ENCODE measurements at regions not wholly inside any gene's neighbourhood (a gene's known extent, or its start where the extent isn't known, plus 50 kb on each side); places are given as distances from the start of the nearest gene placed in this dataset.

DNA sequence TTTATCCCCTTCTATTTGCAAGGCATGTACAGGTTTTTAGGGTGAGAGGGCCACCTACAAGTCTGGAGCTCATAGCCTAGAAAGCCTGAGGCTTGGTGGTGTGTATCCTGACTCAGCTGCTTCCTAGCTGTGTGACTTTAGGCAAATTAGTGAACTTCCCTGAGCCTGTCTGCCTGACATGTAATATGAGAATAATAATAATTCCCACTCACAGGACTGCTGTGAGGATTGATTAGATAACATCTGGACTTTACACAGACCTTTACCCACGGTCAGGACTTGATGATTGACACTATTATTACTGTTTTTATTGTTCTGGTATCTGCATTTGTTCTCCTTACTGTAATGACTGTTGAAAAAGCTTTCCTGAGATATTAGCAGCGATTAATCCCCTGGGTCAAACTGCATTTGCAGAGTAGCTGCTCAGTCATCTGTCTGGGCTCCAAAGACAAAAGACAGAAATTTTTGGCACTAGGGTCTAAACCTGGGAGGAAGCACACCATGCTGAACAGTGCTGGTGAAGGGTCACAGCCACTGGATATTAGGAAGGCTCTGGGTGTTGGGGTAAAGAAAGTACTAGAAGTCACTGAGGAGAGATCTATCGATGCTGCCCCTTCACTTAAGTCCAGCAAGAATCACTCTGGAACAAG, 276.5 kb upstream of the FN1 start:
- TF ChIP-seq, protein P1, sequence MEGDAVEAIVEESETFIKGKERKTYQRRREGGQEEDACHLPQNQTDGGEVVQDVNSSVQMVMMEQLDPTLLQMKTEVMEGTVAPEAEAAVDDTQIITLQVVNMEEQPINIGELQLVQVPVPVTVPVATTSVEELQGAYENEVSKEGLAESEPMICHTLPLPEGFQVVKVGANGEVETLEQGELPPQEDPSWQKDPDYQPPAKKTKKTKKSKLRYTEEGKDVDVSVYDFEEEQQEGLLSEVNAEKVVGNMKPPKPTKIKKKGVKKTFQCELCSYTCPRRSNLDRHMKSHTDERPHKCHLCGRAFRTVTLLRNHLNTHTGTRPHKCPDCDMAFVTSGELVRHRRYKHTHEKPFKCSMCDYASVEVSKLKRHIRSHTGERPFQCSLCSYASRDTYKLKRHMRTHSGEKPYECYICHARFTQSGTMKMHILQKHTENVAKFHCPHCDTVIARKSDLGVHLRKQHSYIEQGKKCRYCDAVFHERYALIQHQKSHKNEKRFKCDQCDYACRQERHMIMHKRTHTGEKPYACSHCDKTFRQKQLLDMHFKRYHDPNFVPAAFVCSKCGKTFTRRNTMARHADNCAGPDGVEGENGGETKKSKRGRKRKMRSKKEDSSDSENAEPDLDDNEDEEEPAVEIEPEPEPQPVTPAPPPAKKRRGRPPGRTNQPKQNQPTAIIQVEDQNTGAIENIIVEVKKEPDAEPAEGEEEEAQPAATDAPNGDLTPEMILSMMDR (IDR thresholded peaks at IDR 0.05) = no peak
- TF ChIP-seq POLR2A (IDR thresholded peaks at IDR 0.05) = no peak
